ENCODE measurements at regions not wholly inside any gene's neighbourhood (a gene's known extent, or its start where the extent isn't known, plus 50 kb on each side); places are given as distances from the start of the nearest gene placed in this dataset.

DNA sequence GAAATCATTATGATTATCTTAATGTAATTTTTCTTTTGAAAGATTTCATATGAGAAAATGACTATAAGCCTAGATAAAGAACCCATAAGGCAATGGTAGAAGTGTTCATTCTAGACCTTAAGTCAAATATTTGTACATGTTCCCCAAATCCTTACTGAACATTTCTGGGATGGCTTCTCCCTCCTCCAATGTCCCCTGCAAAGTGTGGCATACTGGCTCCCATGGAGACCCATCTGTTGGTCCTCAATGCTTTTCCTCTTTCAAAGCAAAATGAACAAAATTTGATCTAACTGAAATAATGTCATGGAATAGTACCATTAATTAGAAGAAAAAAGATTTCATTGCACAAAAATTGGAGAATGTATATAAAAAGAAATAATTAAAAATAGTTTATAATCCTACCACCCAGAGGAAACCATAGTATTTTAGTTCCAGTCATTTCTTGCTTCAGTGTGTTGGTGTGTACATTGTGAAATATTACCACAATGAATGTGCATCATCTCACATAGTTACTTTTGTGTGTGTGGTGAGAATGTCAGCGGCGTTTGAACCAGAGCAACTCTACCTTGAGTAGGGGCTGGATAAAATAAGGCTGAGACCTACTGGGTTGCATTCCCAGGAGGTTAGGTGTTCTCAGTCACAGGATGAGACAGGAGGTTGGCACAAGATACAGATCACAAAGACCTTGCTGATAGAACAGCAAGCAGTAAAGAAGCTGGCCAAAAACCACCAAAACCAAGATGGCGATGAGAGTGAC lies 181.3 kb downstream of the UXS1 start:
- Histone ChIP-seq H3K4me3 (no peak overlapping the region), H3K9me3 (peaks cover 3% of the 10 kb centered on the region), H3K4me1 (ENCODE audit: low read depth) (no peaks in the 10 kb centered on the region), H3K36me3 (ENCODE audit: low read depth) (no peaks in the 10 kb centered on the region)
- ATAC-seq (no peak), DNase-seq (no peak)
- intact Hi-C loops (cut with DNase I, micrococcal nuclease) = no loop called here
- no peak for TF ChIP-seq CTCF (IDR thresholded peaks at IDR 0.05)

- intact Hi-C loops (cut with DNase I, micrococcal nuclease) = no loop called here
- DNase-seq (no peak), ATAC-seq (no peak)
- peaks cover 10% of the 10 kb centered on the region for H3K9me3 ChIP-seq
- no peak for TF ChIP-seq CTCF (IDR thresholded peaks at IDR 0.05)
- no peaks in the 10 kb centered on the region for H3K36me3 ChIP-seq (ENCODE audit: low read depth)
- H3K4me3 ChIP-seq = no peak overlapping the region
- no peaks in the 10 kb centered on the region for H3K4me1 ChIP-seq (ENCODE audit: low read depth)
Measured at GRCh38 chr2:106012001-106012590, 182.0 kb downstream of the UXS1 start.

GRCh38 chr2:106011380-106011779 lies 182.7 kb downstream of the UXS1 start:
- Histone ChIP-seq H3K9me3 (peaks cover 14% of the 10 kb centered on the region), H3K4me3 (no peak overlapping the region), H3K36me3 (ENCODE audit: low read depth) (no peaks in the 10 kb centered on the region), H3K4me1 (ENCODE audit: low read depth) (no peaks in the 10 kb centered on the region)
- TF ChIP-seq CTCF (IDR thresholded peaks at IDR 0.05) = no peak
- DNase-seq = no peak
- no peak for ATAC-seq
- intact Hi-C loops (cut with DNase I, micrococcal nuclease) = no loop called here

DNA sequence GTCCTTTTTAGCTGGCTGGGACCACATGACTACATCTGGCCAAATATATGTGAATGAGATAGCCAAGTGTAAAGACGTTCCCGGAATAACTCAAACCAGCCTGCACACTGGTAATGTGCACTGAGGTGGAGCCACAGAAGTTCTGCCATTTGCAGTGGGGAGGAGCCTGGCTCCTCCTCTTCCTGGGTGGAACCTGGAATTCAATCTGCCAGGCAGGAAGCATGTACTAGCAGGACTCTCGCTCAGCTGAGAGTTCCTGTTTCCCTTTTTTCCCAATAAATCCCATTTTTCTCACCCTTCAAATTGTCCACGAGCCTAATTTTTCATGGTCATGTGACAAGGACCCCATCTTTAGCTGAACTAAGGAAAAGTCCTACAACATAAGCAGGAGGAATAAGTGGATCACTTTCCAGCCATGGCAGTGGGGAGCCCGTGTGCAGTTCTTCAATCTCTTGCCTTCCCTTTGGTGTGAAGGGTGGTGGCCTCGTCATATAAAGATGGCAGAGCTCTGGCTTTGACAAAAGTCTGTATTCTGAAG lies 183.2 kb downstream of the UXS1 start:
- Histone ChIP-seq H3K36me3 (ENCODE audit: low read depth) (no peaks in the 10 kb centered on the region), H3K9me3 (peaks cover 18% of the 10 kb centered on the region), H3K4me1 (ENCODE audit: low read depth) (no peaks in the 10 kb centered on the region), H3K4me3 (no peak overlapping the region)
- intact Hi-C loops (cut with DNase I, micrococcal nuclease) = no loop called here
- ATAC-seq (no peak), DNase-seq (no peak)
- no peak for TF ChIP-seq CTCF (IDR thresholded peaks at IDR 0.05)

DNA sequence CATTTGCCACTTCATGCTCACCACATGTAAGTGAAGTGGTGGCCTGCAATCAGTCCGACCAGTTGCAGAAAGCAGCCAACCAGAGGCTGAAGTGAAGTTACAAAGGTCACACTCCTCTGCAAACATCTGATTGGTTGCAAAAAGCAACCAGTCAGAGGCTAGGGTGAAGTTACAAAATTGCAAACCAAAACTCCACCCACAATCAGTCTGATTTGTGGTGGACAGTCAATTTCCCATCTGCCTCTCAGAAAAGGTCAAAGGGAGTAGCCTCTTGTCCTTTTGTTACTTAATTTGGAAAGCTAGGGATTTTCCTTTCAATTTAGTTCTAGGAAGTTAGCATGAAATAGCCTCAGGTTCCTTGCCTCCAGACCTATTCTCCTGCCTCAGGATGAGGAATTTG lies 185.0 kb downstream of the UXS1 start:
- no peak for TF ChIP-seq CTCF (IDR thresholded peaks at IDR 0.05)
- Histone ChIP-seq H3K36me3 (ENCODE audit: low read depth) (no peaks in the 10 kb centered on the region), H3K4me1 (ENCODE audit: low read depth) (no peaks in the 10 kb centered on the region), H3K4me3 (no peak overlapping the region), H3K9me3 (peaks cover 34% of the 10 kb centered on the region)
- intact Hi-C loops (cut with DNase I, micrococcal nuclease) = no loop called here
- no peak for DNase-seq
- ATAC-seq = no peak
